ENCODE measurements at regions not wholly inside any gene's neighbourhood (a gene's known extent, or its start where the extent isn't known, plus 50 kb on each side); places are given as distances from the start of the nearest gene placed in this dataset.

- no peaks in the 10 kb centered on the region for H3K79me2 ChIP-seq (ENCODE audit: control insufficient read depth, insufficient read depth, low read length)
- H3K4me2 ChIP-seq (ENCODE audit: insufficient read depth, low read length), result no peak overlapping the region
- H3K27me3 ChIP-seq (ENCODE audit: control insufficient read depth in 2 of 2, insufficient read depth in 2 of 2, low read length in 2 of 2), result no peaks in the 10 kb centered on the region
- dilution Hi-C loops (cut with MboI; ENCODE audit: extremely low pct_ligation_motif_present, low sequenced_read_pairs) (no loop called here), intact Hi-C loops (cut with micrococcal nuclease) (no loop called here)
- H3K9me3 ChIP-seq (replicated peaks; ENCODE audit: control insufficient read depth, insufficient read depth, low read length), result no peaks in the 10 kb centered on the region
- TF ChIP-seq POLR2A (IDR thresholded peaks at IDR 0.05; ENCODE audit: low read depth, low read length), result no peak
- TF ChIP-seq POLR2AphosphoS5 (IDR thresholded peaks at IDR 0.05; ENCODE audit: insufficient read depth, low read depth, low read length), result no peak
- no peak overlapping the region for H2AFZ ChIP-seq (ENCODE audit: low read depth, low read length)
- no peaks in the 10 kb centered on the region for H4K20me1 ChIP-seq (replicated peaks; ENCODE audit: control insufficient read depth, extremely low read depth, insufficient read depth, low read length)
- DNase-seq (ENCODE audit: low read depth, low spot score) (no peak), FAIRE-seq (no peak)
- no TSS peak for BruUV-seq (replicated peaks)
- no peak overlapping the region for H3K4me3 ChIP-seq (replicated peaks in 1 of 3; ENCODE audit: insufficient read depth in 1 of 3, low read depth in 1 of 3, low read length in 3 of 3)
- H3K36me3 ChIP-seq (ENCODE audit: control insufficient read depth in 2 of 2, extremely low read depth in 1 of 2, insufficient read depth in 2 of 2, low read length in 2 of 2), result no peaks in the 10 kb centered on the region
- no peaks in the 10 kb centered on the region for H3K9me1 ChIP-seq (replicated peaks; ENCODE audit: control insufficient read depth, extremely low read depth, insufficient read depth, low read length)
- H3K4me1 ChIP-seq (ENCODE audit: control insufficient read depth, extremely low read depth, insufficient read depth, low read length), result no peaks in the 10 kb centered on the region
- POLR2A ChIA-PET, result no interaction called here
- no peak overlapping the region for H3K9ac ChIP-seq (replicated peaks; ENCODE audit: extremely low read depth, insufficient read depth, low read length)
- no peak overlapping the region for H3K27ac ChIP-seq (ENCODE audit: insufficient read depth, low read depth, low read length)
- CTCF ChIA-PET, result interaction anchor here (0.6 to 0.8 kb wide), 2 partner anchors 8 to 1010 kb away, joined by 3 read pairs; no protein-coding TSS in a partner anchor
These were observed 110.9 kb downstream of the NXNL2 start for GRCh38 chr9:88645879-88646199.

- no peaks in the 10 kb centered on the region for H3K9me1 ChIP-seq (replicated peaks; ENCODE audit: control insufficient read depth, extremely low read depth, insufficient read depth, low read length)
- H3K36me3 ChIP-seq (ENCODE audit: control insufficient read depth in 2 of 2, extremely low read depth in 1 of 2, insufficient read depth in 2 of 2, low read length in 2 of 2), result no peaks in the 10 kb centered on the region
- H2AFZ ChIP-seq (ENCODE audit: low read depth, low read length), result no peak overlapping the region
- H3K79me2 ChIP-seq (ENCODE audit: control insufficient read depth, insufficient read depth, low read length), result no peaks in the 10 kb centered on the region
- FAIRE-seq (no peak), DNase-seq (ENCODE audit: low read depth, low spot score) (no peak)
- no peak overlapping the region for H3K4me2 ChIP-seq (ENCODE audit: insufficient read depth, low read length)
- H3K9ac ChIP-seq (replicated peaks; ENCODE audit: extremely low read depth, insufficient read depth, low read length), result no peak overlapping the region
- H3K4me3 ChIP-seq (replicated peaks in 1 of 3; ENCODE audit: insufficient read depth in 1 of 3, low read depth in 1 of 3, low read length in 3 of 3), result no peak overlapping the region
- CTCF ChIA-PET, result no interaction called here
- no peaks in the 10 kb centered on the region for H3K9me3 ChIP-seq (replicated peaks; ENCODE audit: control insufficient read depth, insufficient read depth, low read length)
- POLR2A ChIA-PET, result no interaction called here
- H3K27me3 ChIP-seq (ENCODE audit: control insufficient read depth in 2 of 2, insufficient read depth in 2 of 2, low read length in 2 of 2), result no peaks in the 10 kb centered on the region
- no peak overlapping the region for H3K27ac ChIP-seq (ENCODE audit: insufficient read depth, low read depth, low read length)
- dilution Hi-C loops (cut with MboI; ENCODE audit: extremely low pct_ligation_motif_present, low sequenced_read_pairs), result no loop called here
- intact Hi-C loops (cut with micrococcal nuclease), result no loop called here
- TF ChIP-seq JUN (IDR thresholded peaks at IDR 0.05; ENCODE audit: borderline replicate concordance, insufficient read depth, insufficient read length, low read depth) (no peak), POLR2AphosphoS5 (IDR thresholded peaks at IDR 0.05; ENCODE audit: insufficient read depth, low read depth, low read length) (no peak), EZH2 (IDR thresholded peaks at IDR 0.05; ENCODE audit: borderline replicate concordance, low read depth, low read length, severe bottlenecking) (no peak)
- no peaks in the 10 kb centered on the region for H3K4me1 ChIP-seq (ENCODE audit: control insufficient read depth, extremely low read depth, insufficient read depth, low read length)
- no TSS peak for BruUV-seq (replicated peaks)
- H4K20me1 ChIP-seq (replicated peaks; ENCODE audit: control insufficient read depth, extremely low read depth, insufficient read depth, low read length), result no peaks in the 10 kb centered on the region
These were observed 111.7 kb downstream of the NXNL2 start for GRCh38 chr9:88646539-88647300.

Data from endothelial cell of umbilical vein (primary cell).